ENCODE measurements at regions not wholly inside any gene's neighbourhood (a gene's known extent, or its start where the extent isn't known, plus 50 kb on each side); places are given as distances from the start of the nearest gene placed in this dataset.

DNA sequence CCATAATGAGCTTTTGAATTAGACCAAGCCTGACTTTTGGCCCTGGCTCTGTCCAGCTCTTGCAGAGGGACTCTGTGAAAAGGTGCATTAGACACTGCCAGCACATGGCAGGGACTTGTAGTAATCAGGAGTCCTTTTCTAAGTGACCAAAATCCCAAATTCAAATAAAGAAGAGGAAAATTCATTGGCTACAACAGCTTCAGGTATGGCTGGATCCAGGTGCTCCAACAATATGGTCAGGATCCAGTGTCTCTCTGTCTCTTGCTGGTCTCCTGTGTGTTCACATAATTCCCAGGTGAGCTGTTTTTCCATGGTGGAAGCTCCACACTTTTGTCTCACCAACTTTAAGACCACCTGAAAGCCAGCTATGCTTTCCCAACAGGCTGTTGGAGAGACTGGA is 358.8 kb upstream of the TNRC6C start:
- TF ChIP-seq, protein P1, sequence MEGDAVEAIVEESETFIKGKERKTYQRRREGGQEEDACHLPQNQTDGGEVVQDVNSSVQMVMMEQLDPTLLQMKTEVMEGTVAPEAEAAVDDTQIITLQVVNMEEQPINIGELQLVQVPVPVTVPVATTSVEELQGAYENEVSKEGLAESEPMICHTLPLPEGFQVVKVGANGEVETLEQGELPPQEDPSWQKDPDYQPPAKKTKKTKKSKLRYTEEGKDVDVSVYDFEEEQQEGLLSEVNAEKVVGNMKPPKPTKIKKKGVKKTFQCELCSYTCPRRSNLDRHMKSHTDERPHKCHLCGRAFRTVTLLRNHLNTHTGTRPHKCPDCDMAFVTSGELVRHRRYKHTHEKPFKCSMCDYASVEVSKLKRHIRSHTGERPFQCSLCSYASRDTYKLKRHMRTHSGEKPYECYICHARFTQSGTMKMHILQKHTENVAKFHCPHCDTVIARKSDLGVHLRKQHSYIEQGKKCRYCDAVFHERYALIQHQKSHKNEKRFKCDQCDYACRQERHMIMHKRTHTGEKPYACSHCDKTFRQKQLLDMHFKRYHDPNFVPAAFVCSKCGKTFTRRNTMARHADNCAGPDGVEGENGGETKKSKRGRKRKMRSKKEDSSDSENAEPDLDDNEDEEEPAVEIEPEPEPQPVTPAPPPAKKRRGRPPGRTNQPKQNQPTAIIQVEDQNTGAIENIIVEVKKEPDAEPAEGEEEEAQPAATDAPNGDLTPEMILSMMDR (IDR thresholded peaks at IDR 0.05 in 2 of 3, conservative IDR thresholded peaks at IDR 0.05 in 1 of 3; ENCODE audit: insufficient read depth in 2 of 3, low read depth in 1 of 3, low read length in 3 of 3), result no peak
- TF ChIP-seq POLR2AphosphoS5 (IDR thresholded peaks at IDR 0.05; ENCODE audit: control insufficient read depth, insufficient read depth, low read depth, low read length), result no peak
- TF ChIP-seq POLR2A (conservative IDR thresholded peaks at IDR 0.05), result no peak
- no peak for TF ChIP-seq NCOA2 (IDR thresholded peaks at IDR 0.05; ENCODE audit: partially characterized antibody in 2 of 2)
- TF ChIP-seq ZNF175 (CRISPR knock-in tag; IDR thresholded peaks at IDR 0.05; ENCODE audit: low read depth), result no peak
- TF ChIP-seq NFE2L1 (tag; IDR thresholded peaks at IDR 0.05; ENCODE audit: borderline replicate concordance, low read depth), result no peak
- TF ChIP-seq ZBTB7A (IDR thresholded peaks at IDR 0.05; ENCODE audit: borderline replicate concordance, control insufficient read depth, low read depth, low read length), result no peak
- TF ChIP-seq ELF4 (CRISPR knock-in tag; IDR thresholded peaks at IDR 0.05), result no peak
- TF ChIP-seq IFI16 (CRISPR knock-in tag; IDR thresholded peaks at IDR 0.05), result no peak
